NB4 (cell line): ENCODE measurements at regions not wholly inside any gene's neighbourhood (a gene's known extent, or its start where the extent isn't known, plus 50 kb on each side); places are given as distances from the start of the nearest gene placed in this dataset.

Experiments used
- CTCF ChIP-seq: IDR thresholded peaks from one replicate; pipeline ENCODE4 v1.5.1; 2012; ENCODE audit warnings: low read depth, low read length
- MYC ChIP-seq: IDR thresholded peaks from 2 replicates; pipeline ENCODE4 v1.6.1; 2011; ENCODE audit warnings: low read depth, low read length
- POLR2A ChIP-seq: IDR thresholded peaks from 2 replicates; pipeline ENCODE4 v1.6.1; 2011; ENCODE audit warnings: mild to moderate bottlenecking; ENCODE audit not compliant: insufficient read length; ENCODE audit errors: extremely low read depth

- TF ChIP-seq CTCF (no peak), POLR2A (no peak), MYC (no peak)
Measured at GRCh38 chr2:4295680-4296079, 592.3 kb downstream of the DCDC2C start.
